Coronary artery (tissue), 2 donors: ENCODE measurements at regions not wholly inside any gene's neighbourhood (a gene's known extent, or its start where the extent isn't known, plus 50 kb on each side); places are given as distances from the start of the nearest gene placed in this dataset.

ENCODE experiments used
- DNase-seq: peaks from one replicate; pipeline ENCODE4 v3.0.0-alpha.2; 2017; ENCODE audit warnings: low spot score
- H3K27ac ChIP-seq, 2 donors: fragments of 200-600 bp; sonication (generic); one replicate each; pipeline ENCODE4 v1.5.1; 2016 to 2019
- H3K4me3 ChIP-seq: fragments of 200-600 bp; sonication (generic); 2 replicates; pipeline ENCODE4 v1.5.1; 2016; ENCODE audit warnings: mild to moderate bottlenecking, moderate library complexity
- CTCF ChIP-seq: fragments of 200-600 bp; sonication (generic); IDR thresholded peaks from one replicate; pipeline ENCODE4 v1.5.1; 2019; ENCODE audit warnings: antibody characterized with exemption

- Histone ChIP-seq H3K4me3 (no peak overlapping the region), H3K27ac (no peak overlapping the region)
- no peak for TF ChIP-seq CTCF
- no peak for DNase-seq
Measured at GRCh38 chr5:17788351-17788750, 154.1 kb downstream of the TAF11L14 start.

- Histone ChIP-seq H3K4me3 (no peak overlapping the region), H3K27ac (no peak overlapping the region)
- no peak for DNase-seq
- no peak for TF ChIP-seq CTCF
Measured at GRCh38 chr5:17794201-17794600, 159.9 kb downstream of the TAF11L14 start.

- H3K4me3 ChIP-seq, result no peak overlapping the region
- no peak overlapping the region for H3K27ac ChIP-seq
- TF ChIP-seq CTCF, result no peak
- DNase-seq, result no peak
Measured at GRCh38 chr5:17794815-17795214, 160.6 kb downstream of the TAF11L14 start.

- no peak overlapping the region for H3K27ac ChIP-seq
- H3K4me3 ChIP-seq, result no peak overlapping the region
- no peak for DNase-seq
- TF ChIP-seq CTCF, result no peak
Measured at GRCh38 chr5:17796142-17796541, 161.9 kb downstream of the TAF11L14 start.

- no peak for DNase-seq
- Histone ChIP-seq H3K4me3 (no peak overlapping the region), H3K27ac (no peak overlapping the region)
- no peak for TF ChIP-seq CTCF
Measured at GRCh38 chr5:17796757-17797396, 162.6 kb downstream of the TAF11L14 start.

- no peak overlapping the region for H3K4me3 ChIP-seq
- DNase-seq, result no peak
- no peak overlapping the region for H3K27ac ChIP-seq
- no peak for TF ChIP-seq CTCF
Measured at GRCh38 chr5:17799521-17799920, 165.3 kb downstream of the TAF11L14 start.

GRCh38 chr5:17801595-17801994 is 167.3 kb downstream of the TAF11L14 start:
- DNase-seq, result no peak

More at GRCh38 chr5:17801595-17801994, 167.3 kb downstream of the TAF11L14 start:
- no peak overlapping the region for H3K27ac ChIP-seq
- TF ChIP-seq CTCF, result no peak
- H3K4me3 ChIP-seq, result no peak overlapping the region
